ENCODE measurements at regions not wholly inside any gene's neighbourhood (a gene's known extent, or its start where the extent isn't known, plus 50 kb on each side); places are given as distances from the start of the nearest gene placed in this dataset.

GRCh38 chr13:92967923-92968322, 258.7 kb upstream of the GPC6 start:
- no peak for TF ChIP-seq EZH2 (IDR thresholded peaks at IDR 0.05; ENCODE audit: borderline replicate concordance, low read length)
- TF ChIP-seq, protein P1, sequence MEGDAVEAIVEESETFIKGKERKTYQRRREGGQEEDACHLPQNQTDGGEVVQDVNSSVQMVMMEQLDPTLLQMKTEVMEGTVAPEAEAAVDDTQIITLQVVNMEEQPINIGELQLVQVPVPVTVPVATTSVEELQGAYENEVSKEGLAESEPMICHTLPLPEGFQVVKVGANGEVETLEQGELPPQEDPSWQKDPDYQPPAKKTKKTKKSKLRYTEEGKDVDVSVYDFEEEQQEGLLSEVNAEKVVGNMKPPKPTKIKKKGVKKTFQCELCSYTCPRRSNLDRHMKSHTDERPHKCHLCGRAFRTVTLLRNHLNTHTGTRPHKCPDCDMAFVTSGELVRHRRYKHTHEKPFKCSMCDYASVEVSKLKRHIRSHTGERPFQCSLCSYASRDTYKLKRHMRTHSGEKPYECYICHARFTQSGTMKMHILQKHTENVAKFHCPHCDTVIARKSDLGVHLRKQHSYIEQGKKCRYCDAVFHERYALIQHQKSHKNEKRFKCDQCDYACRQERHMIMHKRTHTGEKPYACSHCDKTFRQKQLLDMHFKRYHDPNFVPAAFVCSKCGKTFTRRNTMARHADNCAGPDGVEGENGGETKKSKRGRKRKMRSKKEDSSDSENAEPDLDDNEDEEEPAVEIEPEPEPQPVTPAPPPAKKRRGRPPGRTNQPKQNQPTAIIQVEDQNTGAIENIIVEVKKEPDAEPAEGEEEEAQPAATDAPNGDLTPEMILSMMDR (IDR thresholded peaks at IDR 0.05; ENCODE audit: low read length) = 0 out of 2 replicates have a peak, but pooled peaks have one; percentile 13
- H3K79me2 ChIP-seq (ENCODE audit: insufficient read depth, low read length) = no peaks in the 10 kb centered on the region
- H3K4me1 ChIP-seq (ENCODE audit: insufficient read depth, low read length, severe bottlenecking) = no peaks in the 10 kb centered on the region
- no peaks in the 10 kb centered on the region for H3K9me2 ChIP-seq (ENCODE audit: low read depth, low read length)
- H2AFZ ChIP-seq (ENCODE audit: low read length) = no peak overlapping the region
- H3K4me2 ChIP-seq (ENCODE audit: low read length) = no peak overlapping the region
- H3K9me3 ChIP-seq (ENCODE audit: low read length) = no peaks in the 10 kb centered on the region
- H3K27me3 ChIP-seq (ENCODE audit: insufficient read depth, low read length) = no peaks in the 10 kb centered on the region
- no peak overlapping the region for H3K4me3 ChIP-seq (ENCODE audit: low read depth, low read length, poor library complexity, severe bottlenecking)
- H4K20me1 ChIP-seq (ENCODE audit: insufficient read depth, low read length) = no peaks in the 10 kb centered on the region
- no peaks in the 10 kb centered on the region for H3F3A ChIP-seq (ENCODE audit: insufficient read depth, low read length)
- no peak overlapping the region for H3K27ac ChIP-seq (ENCODE audit: low read depth, low read length, poor library complexity, severe bottlenecking)
- H3K9ac ChIP-seq (ENCODE audit: low read length) = no peak overlapping the region
- H3K36me3 ChIP-seq (ENCODE audit: insufficient read depth, low read length) = no peaks in the 10 kb centered on the region

DNA sequence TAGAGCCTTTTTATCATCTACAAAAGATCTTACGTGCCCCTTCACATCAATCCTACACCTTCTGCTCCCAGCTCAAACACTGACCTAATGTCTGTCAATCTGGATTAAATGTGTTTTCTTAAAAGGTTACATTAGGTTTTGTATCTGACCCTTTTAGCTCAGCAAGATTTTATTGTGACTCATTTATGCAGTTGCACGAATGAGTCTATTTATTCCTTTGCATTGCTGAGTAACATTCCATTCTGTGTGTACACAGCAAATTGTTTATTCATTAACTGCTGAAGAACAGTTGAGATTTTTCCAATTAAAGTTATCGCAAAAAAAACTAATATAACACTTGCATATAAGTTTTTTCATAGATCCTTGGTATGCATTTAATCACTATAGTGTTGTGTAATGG, 253.9 kb upstream of the GPC6 start:
- no peaks in the 10 kb centered on the region for H3K79me2 ChIP-seq (ENCODE audit: insufficient read depth, low read length)
- no peak overlapping the region for H2AFZ ChIP-seq (ENCODE audit: low read length)
- H3K9me3 ChIP-seq (ENCODE audit: low read length) = no peaks in the 10 kb centered on the region
- H3K27ac ChIP-seq (ENCODE audit: low read depth, low read length, poor library complexity, severe bottlenecking) = no peak overlapping the region
- H4K20me1 ChIP-seq (ENCODE audit: insufficient read depth, low read length) = no peaks in the 10 kb centered on the region
- H3K27me3 ChIP-seq (ENCODE audit: insufficient read depth, low read length) = no peaks in the 10 kb centered on the region
- no peaks in the 10 kb centered on the region for H3K4me1 ChIP-seq (ENCODE audit: insufficient read depth, low read length, severe bottlenecking)
- H3K4me2 ChIP-seq (ENCODE audit: low read length) = no peak overlapping the region
- H3K4me3 ChIP-seq (ENCODE audit: low read depth, low read length, poor library complexity, severe bottlenecking) = no peak overlapping the region
- H3K9ac ChIP-seq (ENCODE audit: low read length) = no peak overlapping the region
- TF ChIP-seq EZH2 (IDR thresholded peaks at IDR 0.05; ENCODE audit: borderline replicate concordance, low read length) = no peak
- TF ChIP-seq, protein P1 (IDR thresholded peaks at IDR 0.05; ENCODE audit: low read length) = no peak
- H3K36me3 ChIP-seq (ENCODE audit: insufficient read depth, low read length) = no peaks in the 10 kb centered on the region
- no peaks in the 10 kb centered on the region for H3F3A ChIP-seq (ENCODE audit: insufficient read depth, low read length)
- H3K9me2 ChIP-seq (ENCODE audit: low read depth, low read length) = no peaks in the 10 kb centered on the region

DNA sequence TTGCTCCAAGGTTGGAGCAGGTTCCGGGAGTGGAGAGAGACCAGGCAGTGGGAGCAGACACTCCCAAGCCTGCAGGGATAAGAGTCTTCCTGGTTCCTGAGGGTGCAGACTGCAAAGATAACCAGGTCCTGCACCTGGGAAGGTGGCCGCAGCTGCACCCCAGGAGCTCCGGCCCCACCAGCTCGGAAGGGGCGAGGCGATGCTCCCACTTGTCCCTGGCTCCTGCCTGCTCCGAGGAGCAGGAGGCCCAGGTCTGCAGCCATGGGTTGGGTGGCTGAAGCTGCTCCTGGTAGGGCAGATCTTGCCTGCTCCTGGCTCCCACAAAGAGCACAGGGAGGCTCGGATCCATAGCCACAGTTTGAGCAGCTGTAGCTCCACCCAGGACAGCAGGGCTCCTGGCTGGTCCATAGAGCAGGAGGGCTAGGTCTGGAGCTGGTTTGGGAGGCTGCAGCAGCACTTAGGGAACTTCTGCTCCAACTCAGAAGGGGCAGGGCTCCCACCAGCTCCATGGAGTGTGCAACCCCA, 251.6 kb upstream of the GPC6 start:
- Histone ChIP-seq H3K4me3 (ENCODE audit: low read depth, low read length, poor library complexity, severe bottlenecking) (no peak overlapping the region), H3F3A (ENCODE audit: insufficient read depth, low read length) (no peaks in the 10 kb centered on the region), H3K36me3 (ENCODE audit: insufficient read depth, low read length) (no peaks in the 10 kb centered on the region), H3K27ac (ENCODE audit: low read depth, low read length, poor library complexity, severe bottlenecking) (no peak overlapping the region), H3K9ac (ENCODE audit: low read length) (no peak overlapping the region), H3K4me2 (ENCODE audit: low read length) (no peak overlapping the region), H3K79me2 (ENCODE audit: insufficient read depth, low read length) (no peaks in the 10 kb centered on the region), H4K20me1 (ENCODE audit: insufficient read depth, low read length) (no peaks in the 10 kb centered on the region), H2AFZ (ENCODE audit: low read length) (no peak overlapping the region), H3K9me2 (ENCODE audit: low read depth, low read length) (no peaks in the 10 kb centered on the region), H3K4me1 (ENCODE audit: insufficient read depth, low read length, severe bottlenecking) (no peaks in the 10 kb centered on the region), H3K9me3 (ENCODE audit: low read length) (no peaks in the 10 kb centered on the region), H3K27me3 (ENCODE audit: insufficient read depth, low read length) (no peaks in the 10 kb centered on the region)
- TF ChIP-seq EZH2 (IDR thresholded peaks at IDR 0.05; ENCODE audit: borderline replicate concordance, low read length) = no peak
- TF ChIP-seq, protein P1 (IDR thresholded peaks at IDR 0.05; ENCODE audit: low read length) = no peak

Measured in OCI-LY1 (cell line).